Cardiac muscle cell (in vitro differentiated cells and primary cell): ENCODE measurements at regions not wholly inside any gene's neighbourhood (a gene's known extent, or its start where the extent isn't known, plus 50 kb on each side); places are given as distances from the start of the nearest gene placed in this dataset.

ENCODE experiments used
- DNase-seq, 2 donors: peaks; one replicate each; pipeline versions ENCODE4 v3.0.0 to v3.0.0-alpha.2; 2010 to 2017; ENCODE audit warnings: low read depth in 1 of 2, low spot score in 1 of 2
- H3K27ac ChIP-seq: fragments of 200-600 bp; sonication (generic); 2 replicates; pipeline ENCODE4 v1.5.1; 2016
- H3K27me3 ChIP-seq: fragments of 200-600 bp; sonication (generic); 2 replicates; pipeline ENCODE4 v1.6.0; 2016; ENCODE audit warnings: control low read depth
- H3K36me3 ChIP-seq: fragments of 200-600 bp; sonication (generic); 2 replicates; pipeline ENCODE4 v1.5.1; 2016; ENCODE audit warnings: control low read depth
- H3K4me1 ChIP-seq: fragments of 200-600 bp; sonication (generic); 2 replicates; pipeline ENCODE4 v1.8.1; 2017; ENCODE audit warnings: low read depth, mild to moderate bottlenecking, mixed run types
- H3K4me3 ChIP-seq: fragments of 200-600 bp; sonication (generic); 2 replicates; pipeline ENCODE4 v1.5.1; 2016; ENCODE audit warnings: mild to moderate bottlenecking
- H3K9me3 ChIP-seq: fragments of 200-600 bp; sonication (generic); 2 replicates; pipeline ENCODE4 v1.5.1; 2017; ENCODE audit warnings: low read depth, mild to moderate bottlenecking, control low read depth
- TF ChIP-seq, protein P1 (sequence below): IDR thresholded peaks from 2 replicates; pipeline ENCODE4 v1.5.1; 2012; ENCODE audit warnings: low read depth, mild to moderate bottlenecking, low read length

- TF ChIP-seq, protein P1, sequence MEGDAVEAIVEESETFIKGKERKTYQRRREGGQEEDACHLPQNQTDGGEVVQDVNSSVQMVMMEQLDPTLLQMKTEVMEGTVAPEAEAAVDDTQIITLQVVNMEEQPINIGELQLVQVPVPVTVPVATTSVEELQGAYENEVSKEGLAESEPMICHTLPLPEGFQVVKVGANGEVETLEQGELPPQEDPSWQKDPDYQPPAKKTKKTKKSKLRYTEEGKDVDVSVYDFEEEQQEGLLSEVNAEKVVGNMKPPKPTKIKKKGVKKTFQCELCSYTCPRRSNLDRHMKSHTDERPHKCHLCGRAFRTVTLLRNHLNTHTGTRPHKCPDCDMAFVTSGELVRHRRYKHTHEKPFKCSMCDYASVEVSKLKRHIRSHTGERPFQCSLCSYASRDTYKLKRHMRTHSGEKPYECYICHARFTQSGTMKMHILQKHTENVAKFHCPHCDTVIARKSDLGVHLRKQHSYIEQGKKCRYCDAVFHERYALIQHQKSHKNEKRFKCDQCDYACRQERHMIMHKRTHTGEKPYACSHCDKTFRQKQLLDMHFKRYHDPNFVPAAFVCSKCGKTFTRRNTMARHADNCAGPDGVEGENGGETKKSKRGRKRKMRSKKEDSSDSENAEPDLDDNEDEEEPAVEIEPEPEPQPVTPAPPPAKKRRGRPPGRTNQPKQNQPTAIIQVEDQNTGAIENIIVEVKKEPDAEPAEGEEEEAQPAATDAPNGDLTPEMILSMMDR = no peak
- H3K27ac ChIP-seq = no peak overlapping the region
- no peaks in the 10 kb centered on the region for H3K36me3 ChIP-seq
- H3K9me3 ChIP-seq = no peaks in the 10 kb centered on the region
- H3K27me3 ChIP-seq = peaks cover 6% of the 10 kb centered on the region
- no peak overlapping the region for H3K4me3 ChIP-seq
- DNase-seq = no peak
- no peaks in the 10 kb centered on the region for H3K4me1 ChIP-seq
These were observed 1339.3 kb upstream of the C9orf72 start for GRCh38 chr9:28912621-28913020.

GRCh38 chr9:28915202-28915930, 1342.1 kb upstream of the C9orf72 start:
- Histone ChIP-seq H3K27me3 (peaks cover 9% of the 10 kb centered on the region), H3K4me3 (no peak overlapping the region), H3K4me1 (no peaks in the 10 kb centered on the region), H3K9me3 (no peaks in the 10 kb centered on the region), H3K27ac (no peak overlapping the region), H3K36me3 (no peaks in the 10 kb centered on the region)
- DNase-seq = no peak
- TF ChIP-seq, protein P1 = no peak

- H3K4me3 ChIP-seq = no peak overlapping the region
- H3K9me3 ChIP-seq = no peaks in the 10 kb centered on the region
- peaks cover 17% of the 10 kb centered on the region for H3K27me3 ChIP-seq
- TF ChIP-seq, protein P1 = no peak
- H3K36me3 ChIP-seq = no peaks in the 10 kb centered on the region
- DNase-seq = no peak
- H3K4me1 ChIP-seq = no peaks in the 10 kb centered on the region
- no peak overlapping the region for H3K27ac ChIP-seq
These were observed 1343.1 kb upstream of the C9orf72 start for GRCh38 chr9:28916348-28916747.

- H3K4me3 ChIP-seq = no peak overlapping the region
- H3K27ac ChIP-seq = no peak overlapping the region
- H3K9me3 ChIP-seq = no peaks in the 10 kb centered on the region
These were observed 1348.7 kb upstream of the C9orf72 start for GRCh38 chr9:28921857-28922500.

GRCh38 chr9:28922891-28923290, 1349.6 kb upstream of the C9orf72 start:
- Histone ChIP-seq H3K36me3 (no peaks in the 10 kb centered on the region), H3K4me1 (no peaks in the 10 kb centered on the region), H3K27me3 (peaks cover 81% of the 10 kb centered on the region), H3K27ac (no peak overlapping the region), H3K4me3 (no peak overlapping the region), H3K9me3 (no peaks in the 10 kb centered on the region)
- TF ChIP-seq, protein P1 = no peak
- DNase-seq = no peak

More at GRCh38 chr9:28921857-28922500, 1348.7 kb upstream of the C9orf72 start:
- no peak for DNase-seq
- TF ChIP-seq, protein P1 = no peak
- peaks cover 72% of the 10 kb centered on the region for H3K27me3 ChIP-seq
- H3K36me3 ChIP-seq = no peaks in the 10 kb centered on the region
- H3K4me1 ChIP-seq = no peaks in the 10 kb centered on the region
